ENCODE measurements at regions not wholly inside any gene's neighbourhood (a gene's known extent, or its start where the extent isn't known, plus 50 kb on each side); places are given as distances from the start of the nearest gene placed in this dataset.

DNA sequence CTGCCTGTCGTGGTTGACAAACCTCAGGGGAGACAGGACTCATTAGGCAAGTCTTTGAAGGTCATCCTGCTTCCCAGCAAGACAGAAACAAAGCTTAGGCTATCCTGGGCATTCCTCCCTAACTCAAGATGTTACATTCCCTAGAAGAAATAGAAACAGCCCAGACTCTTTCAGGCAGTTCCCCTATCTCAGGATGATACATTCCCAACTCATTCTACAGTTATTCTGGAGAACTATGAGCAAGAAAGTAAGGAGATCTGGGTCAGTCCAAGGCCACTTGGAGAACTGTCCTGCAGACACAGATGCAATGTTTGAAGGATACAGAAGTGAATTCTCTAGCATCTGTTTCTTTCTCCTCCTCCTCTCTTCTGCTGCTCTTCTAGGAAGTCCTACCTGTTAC, 220.1 kb upstream of the NCKAP5 start:
- Histone ChIP-seq H3K4me1 (no peaks in the 10 kb centered on the region), H3K4me3 (no peak overlapping the region), H3K27ac (replicated peaks in 1 of 4) (no peak overlapping the region), H3K27me3 (no peaks in the 10 kb centered on the region), H3K9me3 (peaks cover 0 to 5% (median 2%) of the 10 kb centered on the region in 4 donors), H3K36me3 (no peaks in the 10 kb centered on the region)
- TF ChIP-seq POLR2AphosphoS5 (IDR thresholded peaks at IDR 0.05) (no peak), POLR2A (IDR thresholded peaks at IDR 0.05; ENCODE audit: low read depth) (no peak), EP300 (IDR thresholded peaks at IDR 0.05) (no peak)
- TF ChIP-seq, protein P1, sequence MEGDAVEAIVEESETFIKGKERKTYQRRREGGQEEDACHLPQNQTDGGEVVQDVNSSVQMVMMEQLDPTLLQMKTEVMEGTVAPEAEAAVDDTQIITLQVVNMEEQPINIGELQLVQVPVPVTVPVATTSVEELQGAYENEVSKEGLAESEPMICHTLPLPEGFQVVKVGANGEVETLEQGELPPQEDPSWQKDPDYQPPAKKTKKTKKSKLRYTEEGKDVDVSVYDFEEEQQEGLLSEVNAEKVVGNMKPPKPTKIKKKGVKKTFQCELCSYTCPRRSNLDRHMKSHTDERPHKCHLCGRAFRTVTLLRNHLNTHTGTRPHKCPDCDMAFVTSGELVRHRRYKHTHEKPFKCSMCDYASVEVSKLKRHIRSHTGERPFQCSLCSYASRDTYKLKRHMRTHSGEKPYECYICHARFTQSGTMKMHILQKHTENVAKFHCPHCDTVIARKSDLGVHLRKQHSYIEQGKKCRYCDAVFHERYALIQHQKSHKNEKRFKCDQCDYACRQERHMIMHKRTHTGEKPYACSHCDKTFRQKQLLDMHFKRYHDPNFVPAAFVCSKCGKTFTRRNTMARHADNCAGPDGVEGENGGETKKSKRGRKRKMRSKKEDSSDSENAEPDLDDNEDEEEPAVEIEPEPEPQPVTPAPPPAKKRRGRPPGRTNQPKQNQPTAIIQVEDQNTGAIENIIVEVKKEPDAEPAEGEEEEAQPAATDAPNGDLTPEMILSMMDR (IDR thresholded peaks at IDR 0.05): no peak
- intact Hi-C loops (cut with DNase I): no loop called here
- WGBS: no CpG with 5 or more reads among the region's 1 CpG
- no peak for DNase-seq (ENCODE audit: extremely low spot score)

- intact Hi-C loops (cut with DNase I): no loop called here
- Histone ChIP-seq H3K36me3 (no peaks in the 10 kb centered on the region), H3K9me3 (peaks cover 0 to 17% (median 12%) of the 10 kb centered on the region in 4 donors), H3K4me3 (no peak overlapping the region), H3K27me3 (no peaks in the 10 kb centered on the region), H3K4me1 (no peaks in the 10 kb centered on the region), H3K27ac (replicated peaks in 1 of 4) (no peak overlapping the region)
- TF ChIP-seq, protein P1 (IDR thresholded peaks at IDR 0.05): no peak
- TF ChIP-seq POLR2A (IDR thresholded peaks at IDR 0.05; ENCODE audit: low read depth) (no peak), EP300 (IDR thresholded peaks at IDR 0.05) (no peak), POLR2AphosphoS5 (IDR thresholded peaks at IDR 0.05) (no peak)
- no peak for DNase-seq (ENCODE audit: extremely low spot score)
- WGBS: 67% methylated on average over 4 of the region's 4 CpGs
Measured at GRCh38 chr2:133789743-133790142, 221.5 kb upstream of the NCKAP5 start.

GRCh38 chr2:133790711-133791110, 222.4 kb upstream of the NCKAP5 start:
- peaks cover 0 to 18% (median 16%) of the 10 kb centered on the region in 4 donors for H3K9me3 ChIP-seq
- H3K27me3 ChIP-seq: no peaks in the 10 kb centered on the region
- intact Hi-C loops (cut with DNase I): no loop called here
- no peaks in the 10 kb centered on the region for H3K4me1 ChIP-seq
- no peak overlapping the region for H3K4me3 ChIP-seq
- TF ChIP-seq, protein P1 (IDR thresholded peaks at IDR 0.05): no peak
- TF ChIP-seq EP300 (IDR thresholded peaks at IDR 0.05) (no peak), POLR2AphosphoS5 (IDR thresholded peaks at IDR 0.05) (no peak), POLR2A (IDR thresholded peaks at IDR 0.05; ENCODE audit: low read depth) (no peak)
- DNase-seq (ENCODE audit: extremely low spot score): no peak
- H3K36me3 ChIP-seq: no peaks in the 10 kb centered on the region
- WGBS: 89% methylated on average over 1 of the region's 1 CpG
- H3K27ac ChIP-seq (replicated peaks in 1 of 4): no peak overlapping the region

DNA sequence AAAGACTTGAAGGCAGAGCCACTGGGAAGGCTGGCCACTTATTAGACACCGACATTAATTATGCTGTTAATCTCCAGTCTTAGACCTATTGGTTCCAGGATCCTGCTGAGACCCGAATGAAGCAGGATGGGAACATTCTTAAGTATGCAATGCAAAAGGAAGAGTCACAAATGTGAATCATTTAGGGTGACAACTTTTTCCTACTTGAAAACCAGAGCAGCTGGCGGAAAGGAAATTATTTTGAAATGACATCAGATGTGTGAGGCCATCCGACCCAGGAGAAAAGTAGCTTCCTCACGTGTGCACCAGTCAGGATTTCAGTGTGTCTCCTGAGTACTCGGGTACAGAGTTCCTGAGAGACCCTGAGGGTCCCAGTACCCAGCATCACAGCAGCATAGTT, 222.9 kb upstream of the NCKAP5 start:
- DNase-seq (ENCODE audit: extremely low spot score): no peak

DNA sequence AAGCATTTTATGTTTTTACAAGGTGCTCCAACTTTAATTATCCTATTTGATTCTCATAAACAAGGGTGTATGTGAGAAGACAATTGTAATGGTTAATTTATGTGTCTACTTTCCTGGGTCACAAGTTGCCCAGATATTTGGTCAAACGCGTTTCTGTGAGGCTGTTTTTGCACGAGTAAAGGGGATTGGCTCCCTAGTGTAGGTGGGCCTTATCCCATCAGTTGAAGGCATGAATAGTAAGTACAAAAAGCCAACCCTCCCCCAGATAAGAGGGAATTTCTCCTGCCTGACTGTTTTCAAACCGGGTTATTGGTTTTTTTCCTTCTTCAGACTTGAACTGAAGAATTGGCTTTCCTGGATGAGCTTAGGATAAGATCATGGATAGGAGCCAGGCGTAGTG, 224.0 kb upstream of the NCKAP5 start:
- DNase-seq (ENCODE audit: extremely low spot score): no peak
- Histone ChIP-seq H3K27me3 (no peaks in the 10 kb centered on the region), H3K9me3 (peaks cover 0 to 21% (median 18%) of the 10 kb centered on the region in 4 donors), H3K4me3 (no peak overlapping the region), H3K27ac (replicated peaks in 1 of 4) (no peak overlapping the region), H3K36me3 (no peaks in the 10 kb centered on the region), H3K4me1 (no peaks in the 10 kb centered on the region)
- WGBS: 88% methylated on average over 5 of the region's 5 CpGs
- TF ChIP-seq POLR2A (IDR thresholded peaks at IDR 0.05; ENCODE audit: low read depth): no peak
- no peak for TF ChIP-seq EP300 (IDR thresholded peaks at IDR 0.05)
- TF ChIP-seq POLR2AphosphoS5 (IDR thresholded peaks at IDR 0.05): no peak
- TF ChIP-seq, protein P1 (IDR thresholded peaks at IDR 0.05): no peak
- intact Hi-C loops (cut with DNase I): no loop called here

More for the DNA sequence above, 222.9 kb upstream of the NCKAP5 start:
- Histone ChIP-seq H3K27ac (replicated peaks in 1 of 4) (no peak overlapping the region), H3K9me3 (peaks cover 0 to 18% (median 16%) of the 10 kb centered on the region in 4 donors), H3K4me3 (no peak overlapping the region), H3K4me1 (no peaks in the 10 kb centered on the region), H3K27me3 (no peaks in the 10 kb centered on the region), H3K36me3 (no peaks in the 10 kb centered on the region)
- WGBS: 66% methylated on average over 6 of the region's 6 CpGs
- intact Hi-C loops (cut with DNase I): no loop called here
- TF ChIP-seq, protein P1 (IDR thresholded peaks at IDR 0.05): no peak

Measured in esophagus muscularis mucosa (tissue), 4 donors.